GF-D8 (cell line): ENCODE measurements at regions not wholly inside any gene's neighbourhood (a gene's known extent, or its start where the extent isn't known, plus 50 kb on each side); places are given as distances from the start of the nearest gene placed in this dataset.

ENCODE experiments used
- DNase-seq: peaks from one replicate; lab custom pipeline; 2025; lab: John Stamatoyannopoulos, UW

DNA sequence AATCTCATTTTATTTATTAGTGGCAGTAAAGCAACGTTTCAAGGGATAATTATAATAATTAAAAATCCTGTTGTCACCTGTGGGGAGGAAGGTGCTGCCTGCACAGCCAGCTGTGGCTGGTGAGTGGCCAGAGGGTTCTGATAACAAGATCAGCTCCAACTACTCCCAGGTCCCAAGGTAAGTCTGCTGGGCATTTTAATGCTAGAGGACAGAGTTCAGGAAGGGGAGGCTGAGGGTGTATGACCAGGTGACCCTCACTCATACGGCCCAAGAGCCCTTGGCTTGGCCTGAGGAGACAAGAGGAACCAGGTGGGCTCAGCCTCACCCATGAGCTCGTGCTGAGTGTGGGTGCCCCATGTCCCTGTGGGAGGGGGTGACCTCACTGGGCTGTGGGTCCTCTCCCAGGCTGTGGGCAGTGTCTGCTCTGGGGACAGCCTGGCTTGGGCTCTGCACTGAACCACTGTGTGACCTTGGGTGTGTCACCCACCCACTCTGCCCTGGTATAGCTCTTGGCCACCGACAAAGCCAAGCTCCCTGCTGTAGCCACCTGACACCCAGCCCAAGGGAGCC lies 223.8 kb downstream of the PTPRU start:
- DNase-seq, result no peak

DNA sequence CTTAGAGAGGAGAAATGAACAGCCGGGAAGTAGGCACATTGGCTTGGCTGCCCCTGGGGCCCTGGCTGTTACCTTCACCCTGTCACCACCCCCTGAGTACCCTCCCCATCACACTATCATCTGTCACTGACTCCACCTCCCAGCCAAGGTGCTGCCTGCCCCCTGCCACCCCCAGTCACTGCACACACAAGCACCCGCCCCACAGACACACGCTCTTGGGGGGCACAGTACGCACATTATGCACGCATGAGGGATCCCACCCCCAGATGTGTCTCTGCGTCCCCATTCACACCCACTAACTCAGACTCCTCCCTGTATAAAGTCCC lies 223.3 kb downstream of the PTPRU start:
- DNase-seq, result no peak

DNA sequence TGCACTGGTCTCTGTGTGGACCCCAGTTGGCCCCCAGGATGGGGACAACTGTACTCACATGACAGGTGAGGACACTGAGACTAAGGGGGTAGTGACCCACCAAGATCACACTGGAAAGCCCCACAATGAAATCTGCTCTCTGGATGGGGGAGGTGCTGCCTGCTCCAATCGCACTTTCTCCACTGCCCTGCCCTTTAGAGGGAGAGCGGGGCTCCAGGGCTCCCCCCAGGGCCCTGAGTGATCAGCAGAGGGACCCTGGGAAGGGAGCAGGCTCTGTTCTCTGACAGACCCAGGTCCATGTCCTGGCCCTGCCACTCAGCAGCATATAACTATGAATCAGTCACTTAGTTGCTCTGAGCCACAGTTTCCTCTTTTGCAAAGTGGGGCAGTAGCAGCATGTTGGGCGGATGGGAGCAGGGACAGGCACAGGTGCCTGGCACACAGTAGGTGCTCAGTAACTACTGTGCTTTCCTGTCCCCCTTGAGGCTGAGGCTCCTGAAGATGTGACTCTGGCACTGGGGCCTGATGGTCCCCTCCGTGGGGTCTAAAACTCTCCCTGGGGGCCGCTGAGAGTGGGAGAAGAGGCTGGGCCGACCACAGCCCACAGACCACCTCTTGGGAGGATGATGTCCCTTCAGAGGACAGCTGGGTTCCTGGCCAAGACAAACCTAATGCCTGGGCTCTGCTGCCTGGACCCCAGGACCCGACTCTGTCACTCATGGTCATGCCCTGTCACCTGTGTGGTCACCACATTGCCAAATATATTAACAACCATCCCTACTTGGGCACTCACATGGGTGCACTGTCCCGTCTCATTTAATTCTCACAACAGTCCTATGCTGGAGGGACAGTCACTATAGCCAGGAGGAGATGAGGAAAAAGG lies 222.7 kb downstream of the PTPRU start:
- no peak for DNase-seq

DNA sequence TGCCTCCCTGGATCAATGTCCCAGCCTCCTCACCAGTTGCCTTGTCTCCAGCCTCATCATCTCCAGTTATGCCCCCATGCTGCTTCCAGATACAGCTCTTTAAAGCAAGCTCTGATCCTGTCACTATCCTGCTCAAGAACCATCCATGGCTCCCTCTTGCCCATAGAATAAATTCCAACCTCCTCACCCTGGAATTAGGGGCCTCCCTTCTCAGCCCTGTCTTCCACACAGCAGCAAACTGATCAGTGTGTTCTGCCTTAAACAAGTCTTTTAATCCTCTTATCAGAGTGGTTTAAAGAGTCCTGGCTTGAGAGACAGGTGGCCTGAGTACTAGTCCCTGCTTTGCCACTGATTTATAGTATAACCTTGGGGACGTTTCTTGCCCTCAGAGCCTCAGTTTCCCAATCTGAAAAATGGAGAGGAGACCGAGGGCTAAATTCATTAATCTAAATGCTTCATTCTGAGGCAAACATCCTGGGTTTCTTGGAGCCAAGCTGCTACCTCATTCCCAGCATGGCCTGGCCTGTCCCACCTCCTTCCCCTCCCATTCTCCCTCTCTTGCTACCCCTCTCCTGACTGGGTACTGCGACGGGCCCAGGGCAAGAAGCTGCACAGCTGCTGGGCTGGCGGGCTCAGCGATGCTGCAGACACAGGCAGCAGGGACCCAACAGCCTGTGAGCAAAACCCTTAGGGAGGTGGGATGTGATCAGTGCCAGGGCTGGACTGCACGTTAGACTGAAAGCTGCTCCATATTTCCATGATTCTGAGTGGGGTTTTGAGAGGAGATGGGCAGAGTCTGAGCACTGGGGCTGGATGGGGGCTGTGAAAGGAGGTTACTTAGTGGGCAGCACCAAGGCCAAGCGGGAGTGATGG lies 221.4 kb downstream of the PTPRU start:
- no peak for DNase-seq

DNA sequence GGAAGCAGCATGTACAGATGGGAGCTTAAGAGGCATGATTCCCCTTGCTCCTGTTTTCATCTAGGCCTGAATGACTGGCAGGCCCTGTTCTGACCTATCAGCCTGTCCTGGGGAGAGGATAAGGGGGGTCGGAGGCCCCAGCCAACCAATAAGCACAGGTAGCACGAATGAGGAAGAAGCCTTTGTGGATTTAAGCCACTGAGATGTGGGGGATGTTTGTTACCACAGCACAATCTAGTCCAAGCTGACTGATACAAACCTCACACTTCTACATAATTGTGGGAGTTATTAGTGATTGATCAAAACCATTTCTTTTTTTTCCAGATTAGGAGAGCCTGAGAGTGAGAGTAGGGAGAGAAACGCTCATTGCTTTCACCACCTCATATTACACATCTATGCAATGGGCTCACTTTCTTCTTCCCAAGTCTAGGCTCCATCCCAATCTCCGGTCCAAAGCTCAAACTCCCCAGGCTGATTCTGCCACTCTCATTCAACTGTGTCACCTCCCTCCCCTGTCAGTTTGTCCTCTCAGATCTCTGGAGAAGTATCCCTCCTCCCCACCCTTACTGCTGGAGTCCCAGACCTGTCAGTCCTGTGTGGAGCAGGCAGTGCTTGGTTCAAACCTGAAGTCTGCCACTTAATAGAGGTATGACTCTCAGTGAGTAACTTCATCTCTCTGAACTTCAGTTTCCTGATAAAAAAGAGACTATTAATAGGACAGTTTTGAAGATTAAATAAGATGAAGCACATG lies 220.5 kb downstream of the PTPRU start:
- DNase-seq, result no peak

DNA sequence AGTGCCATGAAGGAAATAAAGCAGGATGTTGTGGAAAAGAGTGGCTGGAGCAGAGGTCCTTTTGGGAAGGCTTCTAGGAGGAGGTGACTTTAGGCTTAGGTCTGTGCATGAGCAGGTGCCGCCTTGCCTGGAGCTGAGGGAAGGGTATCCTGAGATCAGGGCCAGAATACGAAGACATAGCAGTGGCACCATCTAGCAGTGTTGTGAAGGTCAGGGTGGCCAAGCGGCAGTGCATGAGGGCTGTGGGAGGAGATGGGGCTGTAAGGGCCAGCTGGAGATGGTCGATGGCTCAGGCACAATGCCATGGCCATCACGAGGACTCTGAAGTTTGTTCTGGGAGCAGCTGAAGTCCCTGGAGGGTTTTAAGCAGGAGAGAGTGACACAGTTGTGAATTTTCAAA lies 219.5 kb downstream of the PTPRU start:
- no peak for DNase-seq

DNA sequence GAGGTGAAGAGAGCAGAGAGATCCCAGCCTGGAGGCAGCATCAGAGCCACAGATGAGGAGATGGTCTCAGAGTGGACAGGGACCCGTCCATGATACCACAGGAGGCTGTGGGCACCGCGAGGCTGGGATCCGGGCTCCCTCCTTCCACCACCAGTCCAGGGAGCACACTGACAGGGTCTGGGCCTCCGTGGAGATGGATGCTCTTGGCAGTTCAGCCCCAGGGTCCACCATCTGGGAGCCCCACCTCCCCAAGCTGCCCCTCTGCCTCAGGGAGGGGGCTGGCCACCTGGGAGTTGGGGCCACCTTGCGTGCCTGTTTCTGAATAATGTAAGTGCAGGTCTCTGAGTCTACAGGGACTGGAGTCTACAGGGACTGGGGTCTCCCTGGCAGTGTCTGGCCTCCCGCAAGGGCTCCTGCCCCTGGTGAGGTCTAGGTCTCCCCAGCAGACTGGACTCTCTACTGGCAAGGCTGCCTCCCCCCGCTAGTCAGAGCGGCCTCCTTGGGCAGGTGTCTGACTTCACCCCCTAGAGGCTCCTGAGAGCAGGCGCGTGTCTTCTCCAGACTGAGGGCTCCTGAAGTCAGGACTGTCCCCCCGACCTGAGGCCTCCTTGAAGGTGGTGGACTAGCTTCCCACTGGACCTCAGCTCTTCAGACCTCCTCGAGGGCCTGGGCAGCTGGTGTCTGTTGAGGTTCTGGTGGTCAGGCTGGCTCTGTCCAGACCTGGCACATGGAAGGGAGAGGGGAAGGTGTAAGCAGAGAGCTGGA lies 218.5 kb downstream of the PTPRU start:
- no peak for DNase-seq

DNA sequence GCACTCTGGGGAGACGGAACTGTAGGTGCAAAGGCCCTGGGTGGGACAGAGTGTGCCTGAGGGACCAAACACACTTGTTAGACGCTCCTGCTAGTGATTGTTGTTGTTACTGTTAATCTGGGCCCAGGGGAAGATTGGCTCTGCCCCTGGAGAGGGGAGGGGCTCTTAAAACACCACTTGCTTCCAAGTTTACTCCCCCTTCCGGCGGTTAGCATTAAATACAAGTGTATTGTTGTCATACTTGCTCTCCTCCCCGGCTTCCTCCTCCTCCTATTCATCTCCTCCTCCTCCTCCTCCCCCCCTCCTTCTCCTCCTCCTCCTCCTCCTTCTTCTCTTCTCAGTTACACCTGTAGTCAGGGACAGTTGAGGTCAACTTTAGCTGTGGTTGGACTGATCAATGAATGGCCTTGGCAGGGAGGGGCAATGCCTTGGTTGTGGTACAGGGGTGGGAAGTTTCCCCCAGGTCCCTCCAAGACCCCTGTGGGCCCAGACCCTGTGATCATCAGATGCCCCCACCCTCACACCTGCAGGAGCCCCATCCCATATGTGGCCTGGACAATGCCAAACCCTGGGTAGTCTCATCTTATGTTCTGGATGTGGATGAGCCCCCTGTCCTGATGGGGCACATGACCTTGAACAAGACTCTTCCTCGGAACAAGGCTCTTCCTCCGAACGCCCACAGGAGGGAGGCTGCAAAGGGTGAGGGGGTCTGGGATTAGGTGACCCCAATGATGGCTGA lies 217.3 kb downstream of the PTPRU start:
- no peak for DNase-seq

DNA sequence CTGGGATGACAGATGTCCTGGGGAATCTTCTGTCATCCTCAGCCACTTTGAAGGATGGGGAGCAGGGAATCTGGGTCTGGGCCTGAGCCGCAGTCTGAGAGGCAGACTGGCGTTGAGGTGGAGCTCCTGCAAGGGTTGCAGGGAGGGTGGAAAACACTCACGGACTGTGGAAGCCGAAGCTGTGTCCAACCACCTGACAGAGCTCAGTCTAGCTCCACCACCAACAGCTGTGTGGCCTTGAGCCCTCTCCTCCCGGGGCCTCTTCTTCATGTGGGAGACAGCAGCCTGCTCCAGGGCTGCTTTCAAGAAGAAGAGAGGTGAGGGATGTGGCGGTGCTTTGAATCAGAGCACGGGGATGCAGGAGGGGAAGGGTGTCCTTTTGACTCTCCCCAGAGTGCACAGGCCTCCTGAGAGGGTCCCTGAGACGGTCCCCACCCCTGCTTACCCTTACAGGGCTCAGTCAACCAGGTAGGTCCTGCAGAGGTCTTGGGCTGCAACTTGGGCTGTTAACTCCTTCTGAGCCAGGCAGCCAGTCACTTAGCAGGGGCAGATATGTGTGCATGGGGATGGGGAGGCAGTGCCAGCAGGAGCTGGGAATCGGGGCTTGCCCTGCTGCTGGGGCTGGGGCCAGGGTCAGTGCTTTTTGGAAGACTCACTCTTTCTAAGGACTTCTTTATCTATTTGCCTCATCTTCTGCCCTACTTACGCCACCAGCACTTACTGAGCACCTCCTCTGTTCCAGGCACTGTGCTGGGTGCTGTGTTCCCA lies 216.3 kb downstream of the PTPRU start:
- DNase-seq, result no peak

DNA sequence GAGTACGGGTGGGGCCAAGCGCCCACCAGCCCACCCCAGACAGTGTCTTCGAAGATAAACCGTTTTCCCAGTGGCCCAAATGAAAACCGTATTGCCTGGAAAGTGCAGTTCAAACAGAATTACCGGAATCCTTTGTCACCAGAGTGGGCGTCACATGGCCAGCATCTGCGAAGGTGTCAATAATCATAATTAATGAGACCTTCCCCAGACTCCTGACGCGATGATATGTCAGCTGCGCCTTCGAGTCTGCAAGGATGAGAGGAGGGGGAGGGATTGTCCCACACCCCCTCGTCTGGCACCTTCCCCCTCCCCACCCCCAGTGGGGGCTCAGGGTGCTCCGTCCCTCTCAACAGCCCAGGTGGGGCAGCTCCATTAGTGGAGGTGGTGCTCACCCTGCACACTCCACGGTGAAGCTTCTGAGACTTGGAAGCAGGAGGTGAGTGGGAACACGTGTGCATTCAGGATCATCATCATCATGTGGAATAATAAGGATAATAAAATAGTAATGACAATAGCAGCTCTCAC lies 215.1 kb downstream of the PTPRU start:
- no peak for DNase-seq

DNA sequence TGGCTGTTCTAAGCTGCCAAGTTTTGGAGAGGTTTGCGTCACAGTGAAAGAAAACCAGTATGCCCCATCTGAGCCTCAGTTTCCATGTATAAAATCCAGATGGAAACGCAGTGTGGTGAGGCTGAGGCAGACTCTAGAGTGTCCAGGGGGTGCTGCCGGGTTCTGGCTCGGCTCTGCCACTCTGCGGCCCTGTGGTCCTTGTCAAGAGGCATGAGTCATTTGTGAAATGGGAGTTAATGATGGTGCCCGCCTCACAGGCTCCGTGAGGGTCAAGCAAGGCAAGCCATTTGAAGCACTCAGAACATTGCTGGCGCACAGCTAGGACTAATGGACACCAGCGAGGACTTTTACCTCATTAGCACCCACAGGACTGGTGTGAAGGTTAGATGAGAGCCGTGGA lies 214.3 kb downstream of the PTPRU start:
- DNase-seq, result no peak

DNA sequence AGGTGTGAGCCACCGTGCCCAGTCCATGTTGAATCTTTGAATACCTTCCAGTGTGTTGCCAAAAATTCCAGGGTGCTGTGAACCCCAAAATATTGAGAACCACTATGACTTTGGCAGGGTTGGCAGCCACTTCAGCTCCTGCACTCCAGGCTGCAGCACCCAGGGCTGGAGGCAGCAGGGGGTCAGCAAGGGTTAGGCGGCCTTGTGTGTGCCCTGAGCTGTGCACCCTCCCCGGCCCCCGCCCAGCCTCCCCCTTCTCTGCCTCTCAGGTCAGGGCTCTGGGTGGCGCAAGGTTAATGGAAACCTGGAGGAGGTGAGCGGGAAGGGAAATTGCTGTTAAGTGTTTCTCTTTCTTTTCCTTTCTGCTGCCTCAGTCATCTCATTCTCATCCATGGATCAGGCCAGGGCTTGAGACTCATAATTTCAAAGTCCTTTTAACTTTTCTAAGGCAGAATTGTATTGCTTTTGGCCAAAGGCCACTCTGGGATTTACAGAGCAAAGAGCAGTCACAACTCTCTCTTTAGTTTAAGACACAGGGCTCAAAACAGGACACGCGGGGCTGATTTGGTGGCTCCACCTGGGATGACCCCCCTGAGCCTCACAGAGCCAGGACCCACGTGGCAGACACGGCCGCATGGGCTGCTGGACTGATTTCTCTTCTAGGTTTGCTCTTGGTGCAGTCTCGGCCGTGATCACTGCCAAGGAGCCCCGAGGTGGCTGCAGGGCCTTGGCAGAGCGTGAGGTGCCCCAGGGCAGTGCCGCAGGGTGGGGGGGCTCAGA lies 212.3 kb downstream of the PTPRU start:
- no peak for DNase-seq

DNA sequence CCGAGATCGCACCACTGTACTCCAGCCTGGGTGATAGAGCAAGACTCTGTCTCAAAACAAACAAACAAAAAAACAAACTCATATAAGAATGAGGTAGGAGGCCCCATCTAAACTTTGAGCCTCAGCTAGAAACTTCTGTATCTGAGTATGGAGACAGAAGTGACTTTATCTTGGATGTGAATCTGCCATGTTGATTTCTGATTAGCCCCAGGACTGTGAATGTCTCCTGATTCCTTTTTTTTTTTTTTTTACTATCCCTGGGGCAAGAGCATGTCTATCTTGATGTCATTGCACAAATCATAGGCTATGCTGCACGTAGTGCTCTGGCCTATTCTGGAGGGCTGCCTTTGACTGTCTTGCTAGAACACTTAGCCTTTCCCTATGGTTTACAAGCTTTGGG lies 211.0 kb downstream of the PTPRU start:
- no peak for DNase-seq

DNA sequence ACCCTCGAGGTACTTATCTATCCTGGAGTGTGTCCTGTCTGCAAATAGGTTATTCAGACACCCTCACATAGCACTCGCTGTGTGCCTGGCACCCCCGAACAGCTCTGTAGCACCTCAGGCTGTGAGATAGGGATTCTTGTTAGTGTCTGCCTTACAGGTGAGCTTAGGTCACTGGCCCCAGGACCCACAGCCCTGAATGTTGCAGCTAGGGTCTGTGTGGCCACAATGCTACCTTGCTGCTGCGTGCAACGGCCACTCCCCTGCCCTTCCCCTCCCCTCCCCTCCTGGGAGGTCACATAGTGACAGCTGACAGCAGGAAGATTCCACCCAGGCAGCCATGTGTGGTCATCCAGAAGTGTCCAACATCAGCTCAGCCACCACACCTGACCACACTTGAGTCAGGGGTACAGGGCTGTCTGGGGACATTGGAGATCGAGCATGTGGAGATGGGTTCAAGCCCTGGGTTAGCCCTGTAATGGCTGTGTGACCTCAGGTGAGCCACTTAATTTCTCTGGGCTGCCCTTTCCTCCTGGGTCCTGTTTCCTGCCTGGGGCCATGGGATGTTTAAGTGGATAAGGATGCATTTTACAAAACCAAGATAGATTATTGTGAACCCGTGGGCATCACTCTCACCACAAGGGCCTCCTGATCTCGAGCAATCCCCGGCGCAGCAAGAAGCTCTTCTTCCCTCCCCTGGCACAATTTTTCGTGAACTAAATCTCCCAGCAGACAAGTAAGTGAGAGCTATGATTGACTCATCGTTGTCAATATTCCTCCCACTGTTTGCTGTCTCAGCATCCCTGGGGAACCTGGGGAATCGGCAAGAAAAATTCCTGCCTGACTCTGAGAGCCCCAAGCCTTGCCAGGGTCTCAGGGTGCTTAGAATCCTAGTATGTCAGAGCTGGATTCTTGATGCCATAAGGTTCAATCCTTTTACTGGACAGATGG lies 208.7 kb downstream of the PTPRU start:
- DNase-seq, result no peak

DNA sequence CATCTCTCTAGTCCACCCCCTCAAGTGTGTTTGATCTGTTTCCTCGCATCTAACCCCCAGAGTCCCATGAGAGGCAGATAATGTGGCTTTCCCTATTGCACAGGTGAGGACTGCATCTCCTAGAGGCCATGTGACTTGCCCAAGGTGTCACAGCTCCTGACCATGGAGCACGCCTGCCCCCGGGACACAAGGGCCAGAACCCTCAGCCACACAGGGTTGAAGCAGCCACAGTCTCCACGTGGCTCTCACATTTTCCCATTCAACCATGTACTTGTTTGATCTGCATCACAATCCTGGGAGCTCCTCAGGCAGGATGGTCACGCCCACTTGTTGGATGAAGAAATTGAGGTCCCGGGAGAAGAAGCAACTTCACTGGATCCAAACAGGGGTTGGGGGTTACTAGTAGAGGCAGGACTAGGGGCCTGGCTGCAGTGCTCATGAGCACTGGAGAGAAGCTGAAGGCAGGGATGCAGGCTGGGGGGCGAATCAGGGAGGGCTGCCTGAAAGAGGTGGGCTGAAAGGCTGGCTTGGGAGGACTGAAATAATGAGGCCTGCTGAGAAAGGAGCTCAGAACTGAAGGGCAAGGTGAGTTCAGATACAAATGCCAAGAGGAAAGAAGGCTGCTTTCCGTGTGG lies 207.9 kb downstream of the PTPRU start:
- no peak for DNase-seq

DNA sequence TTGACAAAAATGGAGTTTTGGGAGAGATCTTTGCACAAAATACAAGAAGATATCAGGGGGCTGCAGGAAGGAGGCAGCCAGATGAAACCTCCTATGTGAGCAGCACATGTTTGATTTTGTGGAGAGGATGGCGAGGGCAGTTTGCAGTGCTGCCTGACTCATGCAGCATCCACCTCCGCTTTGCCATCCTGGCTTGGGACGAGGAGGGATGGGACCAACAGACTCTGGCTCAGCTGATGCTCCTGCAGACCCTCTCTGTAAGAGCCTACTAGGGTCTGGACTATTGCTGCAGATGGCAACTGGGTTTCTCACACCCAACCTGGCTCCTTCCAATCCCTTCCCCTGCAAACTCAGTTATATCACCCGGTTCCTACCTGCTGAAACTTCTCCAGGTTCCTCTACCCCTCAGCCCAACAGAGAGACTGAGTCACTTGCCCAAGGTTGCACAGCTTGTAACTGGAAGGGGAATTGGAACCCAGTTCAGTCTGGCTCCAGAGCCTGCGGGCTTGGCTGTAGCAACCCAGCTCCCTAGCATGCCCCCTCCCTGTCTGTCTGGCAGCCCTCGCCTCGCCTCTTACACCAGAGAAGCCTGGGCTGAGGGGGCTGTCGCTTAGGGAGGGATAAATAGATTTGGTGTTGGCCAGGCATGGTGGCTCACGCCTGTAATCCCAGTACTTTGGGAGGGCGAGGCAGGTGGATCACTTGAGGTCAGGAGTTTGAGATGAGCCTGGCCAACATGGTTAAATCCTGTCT lies 205.8 kb downstream of the PTPRU start:
- DNase-seq, result no peak

DNA sequence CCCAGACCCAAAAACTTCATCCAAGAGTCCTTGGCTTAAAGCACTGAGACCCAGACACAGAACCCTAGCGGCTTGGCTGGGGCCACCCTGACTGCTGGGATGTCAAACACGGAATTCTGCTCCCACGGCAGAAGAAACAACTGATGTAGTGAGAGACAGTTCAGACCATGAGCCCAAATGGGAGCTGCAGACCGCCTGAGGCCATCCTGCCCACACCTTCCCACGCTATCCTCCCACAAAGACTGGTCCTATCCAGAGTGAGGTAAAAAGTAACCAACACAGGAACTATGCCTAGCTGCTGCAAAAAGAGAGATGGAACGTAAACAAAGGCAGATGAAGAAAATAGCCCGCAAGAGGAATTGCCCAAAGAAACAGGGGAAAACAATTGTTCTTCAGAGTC lies 203.3 kb downstream of the PTPRU start:
- DNase-seq, result no peak
